Fibroblast of lung (primary cell): ENCODE measurements at regions not wholly inside any gene's neighbourhood (a gene's known extent, or its start where the extent isn't known, plus 50 kb on each side); places are given as distances from the start of the nearest gene placed in this dataset.

Source experiments
- DNase-seq, 2 donors: peaks; one replicate each; pipeline versions ENCODE4 v3.0.0 to v3.0.0-alpha.2; 2010; ENCODE audit warnings: low read depth in 2 of 2
- H2AFZ ChIP-seq: 2 replicates; pipeline ENCODE4 v1.5.1; 2012; ENCODE audit warnings: low read length, control low read depth, inconsistent platforms
- H3K27ac ChIP-seq: 2 replicates; pipeline ENCODE4 v1.5.1; 2011; ENCODE audit warnings: low read length, control low read depth; ENCODE audit not compliant: insufficient read depth
- H3K27me3 ChIP-seq: 2 replicates; pipeline ENCODE4 v1.5.1; 2011; ENCODE audit warnings: mild to moderate bottlenecking, low read length; ENCODE audit not compliant: control insufficient read depth, insufficient read depth
- H3K36me3 ChIP-seq: 2 replicates; pipeline ENCODE4 v1.5.1; 2011; ENCODE audit warnings: low read length; ENCODE audit not compliant: control insufficient read depth, insufficient read depth
- H3K4me1 ChIP-seq: 2 replicates; pipeline ENCODE4 v1.5.1; 2011; ENCODE audit warnings: low read length; ENCODE audit not compliant: control insufficient read depth, insufficient read depth; ENCODE audit errors: extremely low read depth
- H3K4me2 ChIP-seq: 2 replicates; pipeline ENCODE4 v1.5.1; 2011; ENCODE audit warnings: low read length, control low read depth; ENCODE audit not compliant: insufficient read depth; ENCODE audit errors: extremely low read depth
- H3K4me3 ChIP-seq, 4 experiments: fragments of 200-600 bp in 1 of 4; sonication (generic) in 1 of 4; replicated peaks in 1 of 4; 2 replicates each; pipeline ENCODE4 v1.5.1; 2011 to 2016; ENCODE audit warnings: low read length in 4 of 4, low read depth in 3 of 4, mild to moderate bottlenecking in 3 of 4, control low read depth in 2 of 4, inconsistent platforms in 1 of 4, mixed read lengths in 1 of 4; ENCODE audit not compliant: insufficient read depth in 1 of 4; ENCODE audit errors: control extremely low read depth in 1 of 4
- H3K79me2 ChIP-seq: 2 replicates; pipeline ENCODE4 v1.5.1; 2012; ENCODE audit warnings: mild to moderate bottlenecking, low read length, inconsistent platforms; ENCODE audit not compliant: control insufficient read depth, insufficient read depth
- H3K9ac ChIP-seq: 2 replicates; pipeline ENCODE4 v1.5.1; 2011; ENCODE audit warnings: mild to moderate bottlenecking, low read length, control low read depth; ENCODE audit not compliant: insufficient read depth
- H3K9me3 ChIP-seq: 2 replicates; pipeline ENCODE4 v1.5.1; 2012; ENCODE audit warnings: low read depth, low read length; ENCODE audit not compliant: control insufficient read depth, insufficient read depth
- H4K20me1 ChIP-seq: 2 replicates; pipeline ENCODE4 v1.5.1; 2011; ENCODE audit warnings: low read length; ENCODE audit not compliant: control insufficient read depth, insufficient read depth; ENCODE audit errors: extremely low read depth
- CTCF ChIP-seq, 2 donors: IDR thresholded peaks in 1 of 2; conservative IDR thresholded peaks in 1 of 2; 1 replicate in 1 of 2; 2 replicates in 1 of 2; pipeline ENCODE4 v1.5.1; 2011 to 2012; ENCODE audit warnings: low read length in 2 of 2, control low read depth in 1 of 2, inconsistent platforms in 1 of 2, low read depth in 1 of 2, mild to moderate bottlenecking in 1 of 2
- EZH2 ChIP-seq: IDR thresholded peaks from 2 replicates; pipeline ENCODE4 v1.5.1; 2012; ENCODE audit warnings: low read length, control low read depth, mild to moderate bottlenecking; ENCODE audit errors: missing control alignments

DNA sequence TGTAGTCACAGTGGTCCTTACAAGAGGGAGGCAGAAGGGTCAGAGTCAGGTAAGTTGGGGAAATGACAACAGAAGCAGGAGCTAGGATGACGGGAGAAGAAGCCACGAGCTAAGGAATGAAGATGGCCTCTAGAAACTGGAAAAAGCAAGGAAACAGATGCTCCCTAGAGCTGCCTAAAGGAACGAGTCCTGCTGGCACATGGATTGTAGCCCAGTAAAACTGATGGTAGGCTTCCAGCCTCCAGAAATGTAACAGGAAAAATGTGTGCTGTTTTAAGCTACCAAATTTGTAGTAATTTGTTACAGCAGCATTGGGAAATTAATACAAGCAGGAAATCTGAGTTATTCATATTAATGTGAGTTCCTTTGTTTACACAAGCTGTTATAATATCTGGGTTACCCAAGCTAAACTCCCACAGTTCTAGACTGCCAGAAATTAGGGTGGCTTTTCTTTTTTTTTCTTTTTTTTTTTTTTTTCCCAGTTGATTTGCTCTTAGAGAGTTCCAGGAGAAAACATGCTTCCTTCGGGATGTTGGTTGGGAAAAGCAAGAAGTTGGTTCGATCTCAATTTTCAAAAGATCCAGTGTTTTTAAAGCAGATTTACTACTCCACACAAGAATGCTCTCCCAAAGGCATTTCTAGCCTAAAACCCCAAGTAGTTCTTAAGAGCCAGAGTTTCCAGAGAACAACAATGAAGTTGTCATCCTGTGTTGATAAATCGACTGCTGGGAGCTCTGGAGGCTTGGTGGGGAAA is 400.0 kb upstream of the SLC24A2 start:
- H3K4me2 ChIP-seq: no peak overlapping the region
- H2AFZ ChIP-seq: no peak overlapping the region
- no peak for TF ChIP-seq CTCF (conservative IDR thresholded peaks at IDR 0.05 in 1 of 2, IDR thresholded peaks at IDR 0.05 in 1 of 2; ENCODE audit: low read depth in 1 of 2, low read length in 2 of 2)
- TF ChIP-seq EZH2: no peak
- peaks cover 2% of the 10 kb centered on the region for H3K27me3 ChIP-seq
- H3K4me3 ChIP-seq: no peak overlapping the region
- no peaks in the 10 kb centered on the region for H3K36me3 ChIP-seq
- no peaks in the 10 kb centered on the region for H3K79me2 ChIP-seq
- H4K20me1 ChIP-seq: no peaks in the 10 kb centered on the region
- H3K27ac ChIP-seq: no peak overlapping the region
- no peaks in the 10 kb centered on the region for H3K4me1 ChIP-seq
- DNase-seq: no peak
- H3K9me3 ChIP-seq: no peaks in the 10 kb centered on the region
- no peak overlapping the region for H3K9ac ChIP-seq

DNA sequence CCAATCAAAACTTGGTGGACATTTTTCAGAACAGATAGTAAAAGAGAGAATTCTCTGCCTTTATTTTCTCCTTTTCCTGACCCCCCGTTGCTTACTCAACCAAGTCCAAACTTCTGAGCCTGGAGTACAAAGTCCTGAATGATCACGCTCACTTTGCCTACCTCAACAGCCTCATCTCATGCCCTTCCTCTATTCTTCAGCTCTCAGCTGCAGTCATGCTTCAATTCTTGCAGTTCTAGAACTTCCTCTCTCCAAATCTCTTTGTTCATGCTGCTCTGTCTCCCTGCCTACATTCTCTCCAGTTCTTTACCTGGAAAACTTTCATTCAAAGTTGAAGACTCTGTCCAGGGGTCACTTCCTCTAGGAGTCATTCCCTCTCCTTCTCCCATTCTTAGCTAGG is 398.5 kb upstream of the SLC24A2 start:
- Histone ChIP-seq H3K27ac (no peak overlapping the region), H3K4me1 (no peaks in the 10 kb centered on the region), H3K79me2 (no peaks in the 10 kb centered on the region), H3K9me3 (no peaks in the 10 kb centered on the region), H2AFZ (no peak overlapping the region), H3K4me3 (no peak overlapping the region), H3K36me3 (no peaks in the 10 kb centered on the region), H4K20me1 (no peaks in the 10 kb centered on the region), H3K9ac (no peak overlapping the region), H3K27me3 (peaks cover 2% of the 10 kb centered on the region), H3K4me2 (no peak overlapping the region)
- no peak for DNase-seq
- TF ChIP-seq EZH2 (no peak), CTCF (conservative IDR thresholded peaks at IDR 0.05 in 1 of 2, IDR thresholded peaks at IDR 0.05 in 1 of 2; ENCODE audit: low read depth in 1 of 2, low read length in 2 of 2) (no peak)

- Histone ChIP-seq H3K4me1 (no peaks in the 10 kb centered on the region), H3K36me3 (no peaks in the 10 kb centered on the region), H3K4me2 (no peak overlapping the region), H3K79me2 (no peaks in the 10 kb centered on the region), H3K9ac (no peak overlapping the region), H2AFZ (no peak overlapping the region), H4K20me1 (no peaks in the 10 kb centered on the region), H3K27ac (no peak overlapping the region), H3K9me3 (no peaks in the 10 kb centered on the region), H3K4me3 (no peak overlapping the region), H3K27me3 (peaks cover 2% of the 10 kb centered on the region)
- no peak for DNase-seq
- TF ChIP-seq EZH2 (no peak), CTCF (conservative IDR thresholded peaks at IDR 0.05 in 1 of 2, IDR thresholded peaks at IDR 0.05 in 1 of 2; ENCODE audit: low read depth in 1 of 2, low read length in 2 of 2) (no peak)
These were observed 398.0 kb upstream of the SLC24A2 start for GRCh38 chr9:20186823-20187222.
